ENCODE measurements at regions not wholly inside any gene's neighbourhood (a gene's known extent, or its start where the extent isn't known, plus 50 kb on each side); places are given as distances from the start of the nearest gene placed in this dataset.

DNA sequence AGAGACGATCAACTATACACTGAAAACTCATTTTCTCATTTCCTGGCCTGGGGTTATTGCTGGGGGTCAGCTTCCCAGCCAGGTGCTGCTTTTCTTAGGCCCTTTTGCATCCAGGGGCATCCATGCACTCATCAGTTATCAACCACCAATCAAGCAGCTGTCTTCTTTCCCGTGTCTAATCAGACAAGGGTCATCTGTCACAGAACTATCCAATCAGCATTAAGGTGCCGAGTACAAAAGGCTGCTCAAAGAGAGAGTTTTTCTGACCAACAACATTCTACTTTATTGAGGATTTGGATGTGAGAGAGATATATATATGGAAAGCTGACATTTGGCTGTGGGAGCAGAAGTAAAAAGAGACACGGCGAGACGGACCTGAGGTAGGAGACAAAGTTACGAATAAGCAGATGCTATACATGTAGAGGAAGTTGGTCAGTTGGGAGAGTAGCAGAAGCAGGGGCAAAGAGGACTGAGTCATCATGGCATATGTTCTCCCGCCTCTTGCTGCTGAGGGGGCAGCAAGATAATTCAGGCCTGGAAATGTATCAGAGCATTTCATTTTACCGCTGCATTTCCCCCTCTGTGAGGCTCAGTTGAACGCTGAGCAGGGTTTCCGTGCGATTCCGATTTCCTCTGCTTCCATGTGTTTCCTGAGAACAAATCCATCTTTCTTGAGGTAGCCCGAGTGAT, 129.3 kb downstream of the NUP35 start:
- TF ChIP-seq CTCF (IDR thresholded peaks at IDR 0.05) (no peak), POLR2A (IDR thresholded peaks at IDR 0.05) (no peak)

Data from vagina (tissue), 2 donors.